Activated CD8-positive, alpha-beta T cell treated with anti-CD3 and anti-CD28 coated beads, Interleukin-2, amount 10 ng/mL, durations not matched to agents 7 days and 5 days (primary cell): ENCODE measurements at regions not wholly inside any gene's neighbourhood (a gene's known extent, or its start where the extent isn't known, plus 50 kb on each side); places are given as distances from the start of the nearest gene placed in this dataset.

Source experiments
- ATAC-seq: fragments of 150-1000 bp; cut with Tn5 transposase; one replicate; pipeline ENCODE4 v1.10.0; 2021; ENCODE audit warnings: moderate library complexity
- CTCF ChIA-PET: fragments of 350-600 bp; sonication (Branson Sonifier 250); formaldehyde crosslinking; loops from one replicate; lab custom pipeline; 2021; ENCODE audit warnings: antibody characterized with exemption; lab: Charles Lee
- POLR2A ChIA-PET: fragments of 350-600 bp; sonication (Branson Sonifier 250); formaldehyde crosslinking; loops from one replicate; lab custom pipeline; 2021; ENCODE audit warnings: antibody characterized with exemption; lab: Charles Lee
- DNase-seq: peaks from one replicate; pipeline ENCODE4 v3.0.0-alpha.2; 2020
- H3K27ac Mint-ChIP-seq: one replicate; pipeline ENCODE4 v1.8.0; 2021; ENCODE audit warnings: mild to moderate bottlenecking, mixed read lengths
- H3K27me3 Mint-ChIP-seq: one replicate; pipeline ENCODE4 v1.8.0; 2021; ENCODE audit warnings: low read depth, mixed read lengths
- H3K36me3 Mint-ChIP-seq: one replicate; pipeline ENCODE4 v1.8.0; 2021; ENCODE audit warnings: low read depth, mixed read lengths
- H3K4me1 Mint-ChIP-seq: one replicate; pipeline ENCODE4 v1.8.0; 2021; ENCODE audit warnings: low read depth, mixed read lengths
- H3K4me3 Mint-ChIP-seq: one replicate; pipeline ENCODE4 v1.8.0; 2021; ENCODE audit warnings: mild to moderate bottlenecking, mixed read lengths
- H3K9me3 Mint-ChIP-seq: one replicate; pipeline ENCODE4 v1.8.0; 2022; ENCODE audit warnings: mixed read lengths; ENCODE audit not compliant: insufficient read depth

GRCh38 chr16:9599415-9600120 lies 508.1 kb downstream of the HAPSTR1 start:
- ATAC-seq (no peak), DNase-seq (no peak)
- Mint-ChIP-seq H3K4me1 (no peaks in the 10 kb centered on the region), H3K9me3 (no peaks in the 10 kb centered on the region), H3K27ac (no peak overlapping the region), H3K27me3 (no peaks in the 10 kb centered on the region), H3K36me3 (no peaks in the 10 kb centered on the region), H3K4me3 (no peak overlapping the region)
- CTCF ChIA-PET = no interaction called here
- POLR2A ChIA-PET = no interaction called here

- Mint-ChIP-seq H3K36me3 (no peaks in the 10 kb centered on the region), H3K9me3 (no peaks in the 10 kb centered on the region), H3K4me3 (no peak overlapping the region), H3K27me3 (no peaks in the 10 kb centered on the region), H3K4me1 (no peaks in the 10 kb centered on the region), H3K27ac (no peak overlapping the region)
- ChIA-PET POLR2A (no interaction called here), CTCF (no interaction called here)
- no peak for DNase-seq
- no peak for ATAC-seq
These were observed 510.7 kb downstream of the HAPSTR1 start for GRCh38 chr16:9602189-9602588.

GRCh38 chr16:9603316-9603715 lies 511.9 kb downstream of the HAPSTR1 start:
- CTCF ChIA-PET = no interaction called here
- ATAC-seq (no peak), DNase-seq (no peak)
- H3K4me1 Mint-ChIP-seq = no peaks in the 10 kb centered on the region
- H3K36me3 Mint-ChIP-seq = no peaks in the 10 kb centered on the region
- no peaks in the 10 kb centered on the region for H3K27me3 Mint-ChIP-seq
- no peak overlapping the region for H3K27ac Mint-ChIP-seq
- H3K9me3 Mint-ChIP-seq = no peaks in the 10 kb centered on the region
- H3K4me3 Mint-ChIP-seq = no peak overlapping the region
- POLR2A ChIA-PET = no interaction called here

- no peaks in the 10 kb centered on the region for H3K9me3 Mint-ChIP-seq
- no peak overlapping the region for H3K27ac Mint-ChIP-seq
- CTCF ChIA-PET = no interaction called here
- H3K4me3 Mint-ChIP-seq = no peak overlapping the region
- no peaks in the 10 kb centered on the region for H3K36me3 Mint-ChIP-seq
- no peak for ATAC-seq
- H3K4me1 Mint-ChIP-seq = no peaks in the 10 kb centered on the region
- no peak for DNase-seq
- no peaks in the 10 kb centered on the region for H3K27me3 Mint-ChIP-seq
- POLR2A ChIA-PET = no interaction called here
These were observed 516.2 kb downstream of the HAPSTR1 start for GRCh38 chr16:9607515-9608230.

- ChIA-PET CTCF (no interaction called here), POLR2A (no interaction called here)
- H3K4me3 Mint-ChIP-seq = no peak overlapping the region
- ATAC-seq = no peak
- H3K27ac Mint-ChIP-seq = no peak overlapping the region
- H3K4me1 Mint-ChIP-seq = no peaks in the 10 kb centered on the region
- no peaks in the 10 kb centered on the region for H3K27me3 Mint-ChIP-seq
- no peak for DNase-seq
- H3K9me3 Mint-ChIP-seq = no peaks in the 10 kb centered on the region
- H3K36me3 Mint-ChIP-seq = no peaks in the 10 kb centered on the region
These were observed 519.3 kb downstream of the HAPSTR1 start for GRCh38 chr16:9610727-9611126.

GRCh38 chr16:9612267-9612666 lies 520.8 kb downstream of the HAPSTR1 start:
- CTCF ChIA-PET = no interaction called here
- no peak for ATAC-seq

GRCh38 chr16:9614389-9614788 lies 522.9 kb downstream of the HAPSTR1 start:
- CTCF ChIA-PET = no interaction called here
- ATAC-seq (no peak), DNase-seq (no peak)
- Mint-ChIP-seq H3K9me3 (peaks cover 4% of the 10 kb centered on the region), H3K36me3 (no peaks in the 10 kb centered on the region), H3K27me3 (no peaks in the 10 kb centered on the region), H3K4me3 (no peak overlapping the region), H3K27ac (no peak overlapping the region), H3K4me1 (no peaks in the 10 kb centered on the region)
- POLR2A ChIA-PET = no interaction called here

More at GRCh38 chr16:9612267-9612666, 520.8 kb downstream of the HAPSTR1 start:
- no peak for DNase-seq
- H3K4me1 Mint-ChIP-seq = no peaks in the 10 kb centered on the region
- no peaks in the 10 kb centered on the region for H3K9me3 Mint-ChIP-seq
- no peak overlapping the region for H3K27ac Mint-ChIP-seq
- H3K36me3 Mint-ChIP-seq = no peaks in the 10 kb centered on the region
- H3K27me3 Mint-ChIP-seq = no peaks in the 10 kb centered on the region
- H3K4me3 Mint-ChIP-seq = no peak overlapping the region
- POLR2A ChIA-PET = no interaction called here

- no peak for DNase-seq
- CTCF ChIA-PET = no interaction called here
- H3K36me3 Mint-ChIP-seq = no peaks in the 10 kb centered on the region
- POLR2A ChIA-PET = no interaction called here
- no peak overlapping the region for H3K4me3 Mint-ChIP-seq
- no peaks in the 10 kb centered on the region for H3K27me3 Mint-ChIP-seq
- peaks cover 4% of the 10 kb centered on the region for H3K9me3 Mint-ChIP-seq
- H3K27ac Mint-ChIP-seq = no peak overlapping the region
- H3K4me1 Mint-ChIP-seq = no peaks in the 10 kb centered on the region
- no peak for ATAC-seq
These were observed 530.8 kb downstream of the HAPSTR1 start for GRCh38 chr16:9622268-9622667.

- ChIA-PET POLR2A (no interaction called here), CTCF (no interaction called here)
- Mint-ChIP-seq H3K27ac (no peak overlapping the region), H3K4me3 (no peak overlapping the region), H3K9me3 (no peaks in the 10 kb centered on the region), H3K27me3 (no peaks in the 10 kb centered on the region), H3K4me1 (no peaks in the 10 kb centered on the region), H3K36me3 (no peaks in the 10 kb centered on the region)
- ATAC-seq = no peak
- no peak for DNase-seq
These were observed 533.7 kb downstream of the HAPSTR1 start for GRCh38 chr16:9625122-9625521.

- Mint-ChIP-seq H3K4me3 (no peak overlapping the region), H3K9me3 (no peaks in the 10 kb centered on the region), H3K27ac (no peak overlapping the region), H3K36me3 (no peaks in the 10 kb centered on the region), H3K4me1 (no peaks in the 10 kb centered on the region), H3K27me3 (no peaks in the 10 kb centered on the region)
- CTCF ChIA-PET = no interaction called here
- POLR2A ChIA-PET = no interaction called here
- ATAC-seq (no peak), DNase-seq (no peak)
These were observed 536.0 kb downstream of the HAPSTR1 start for GRCh38 chr16:9627427-9627826.

- no peak for DNase-seq
- Mint-ChIP-seq H3K4me1 (no peaks in the 10 kb centered on the region), H3K4me3 (no peak overlapping the region), H3K27me3 (no peaks in the 10 kb centered on the region), H3K9me3 (no peaks in the 10 kb centered on the region), H3K27ac (no peak overlapping the region), H3K36me3 (no peaks in the 10 kb centered on the region)
- ChIA-PET CTCF (no interaction called here), POLR2A (no interaction called here)
- no peak for ATAC-seq
These were observed 538.7 kb downstream of the HAPSTR1 start for GRCh38 chr16:9630119-9630518.

- ATAC-seq (no peak), DNase-seq (no peak)
- Mint-ChIP-seq H3K27ac (no peak overlapping the region), H3K9me3 (no peaks in the 10 kb centered on the region), H3K36me3 (no peaks in the 10 kb centered on the region), H3K4me3 (no peak overlapping the region), H3K4me1 (no peaks in the 10 kb centered on the region), H3K27me3 (no peaks in the 10 kb centered on the region)
- ChIA-PET CTCF (no interaction called here), POLR2A (no interaction called here)
These were observed 539.5 kb downstream of the HAPSTR1 start for GRCh38 chr16:9630985-9631384.
